Neuronal stem cell (in vitro differentiated cells): ENCODE measurements at regions not wholly inside any gene's neighbourhood (a gene's known extent, or its start where the extent isn't known, plus 50 kb on each side); places are given as distances from the start of the nearest gene placed in this dataset.
A peak's percentile ranks its signal among the peaks of the same experiment; 100 is the strongest.

Source experiments
- DNase-seq: peaks from one replicate; pipeline ENCODE4 v3.0.0-alpha.2; 2013; ENCODE audit warnings: low spot score
- H2AFZ ChIP-seq: one replicate; pipeline ENCODE4 v1.6.1; 2013; ENCODE audit warnings: mild to moderate bottlenecking, low read length, inconsistent platforms
- H2AK5ac ChIP-seq: 2 replicates; pipeline ENCODE4 v1.6.1; 2013; ENCODE audit warnings: low read depth, mild to moderate bottlenecking, inconsistent platforms, low read length, moderate library complexity, mixed read lengths
- H2BK120ac ChIP-seq: 2 replicates; pipeline ENCODE4 v1.6.1; 2013; ENCODE audit warnings: low read depth, mild to moderate bottlenecking, inconsistent platforms, low read length, moderate library complexity, mixed read lengths
- H2BK12ac ChIP-seq: one replicate; pipeline ENCODE4 v1.6.1; 2013; ENCODE audit warnings: low read length, inconsistent platforms
- H2BK15ac ChIP-seq: 2 replicates; pipeline ENCODE4 v1.6.1; 2013; ENCODE audit warnings: mild to moderate bottlenecking, low read length, inconsistent platforms, mixed read lengths
- H2BK5ac ChIP-seq: one replicate; pipeline ENCODE4 v1.6.1; 2013; ENCODE audit warnings: inconsistent platforms, mild to moderate bottlenecking, low read length, moderate library complexity
- H3K14ac ChIP-seq: one replicate; pipeline ENCODE4 v1.6.1; 2013; ENCODE audit warnings: low read length, inconsistent platforms
- H3K18ac ChIP-seq: 2 replicates; pipeline ENCODE4 v1.6.1; 2013; ENCODE audit warnings: low read length, inconsistent platforms
- H3K23ac ChIP-seq: 2 replicates; pipeline ENCODE4 v1.6.1; 2013; ENCODE audit warnings: low read depth, mild to moderate bottlenecking, mixed read lengths, low read length, inconsistent platforms; ENCODE audit not compliant: poor library complexity
- H3K27ac ChIP-seq: replicated peaks from 3 replicates; pipeline ENCODE4 v1.5.1; 2013; ENCODE audit warnings: low read length, inconsistent platforms
- H3K27me3 ChIP-seq, 3 experiments: 2 replicates each; pipeline ENCODE4 v1.6.1; 2013; ENCODE audit warnings: low read length in 3 of 3, mild to moderate bottlenecking in 2 of 3, inconsistent platforms in 1 of 3, low read depth in 1 of 3, mixed read lengths in 1 of 3, moderate library complexity in 1 of 3; ENCODE audit not compliant: control insufficient read depth in 3 of 3, insufficient read depth in 3 of 3
- H3K36me3 ChIP-seq, 2 donors: replicated peaks in 1 of 2; 2 replicates each; pipeline ENCODE4 v1.6.1; 2013; ENCODE audit warnings: low read length in 2 of 2; ENCODE audit not compliant: control insufficient read depth in 2 of 2, insufficient read depth in 2 of 2
- H3K4ac ChIP-seq: 2 replicates; pipeline ENCODE4 v1.6.1; 2013; ENCODE audit warnings: inconsistent platforms, mild to moderate bottlenecking, low read length, moderate library complexity
- H3K4me1 ChIP-seq, 2 donors: 1 replicate in 1 of 2; 2 replicates in 1 of 2; pipeline ENCODE4 v1.6.1; 2013; ENCODE audit warnings: low read length in 2 of 2, low read depth in 1 of 2; ENCODE audit not compliant: control insufficient read depth in 2 of 2, insufficient read depth in 1 of 2
- H3K4me2 ChIP-seq: one replicate; pipeline ENCODE4 v1.6.1; 2013; ENCODE audit warnings: mild to moderate bottlenecking, low read length, inconsistent platforms; ENCODE audit not compliant: insufficient read depth, poor library complexity, severe bottlenecking
- H3K4me3 ChIP-seq, 2 donors: 2 replicates each; pipeline ENCODE4 v1.5.1; 2013; ENCODE audit warnings: low read length in 2 of 2, mild to moderate bottlenecking in 2 of 2, inconsistent platforms in 1 of 2, moderate library complexity in 1 of 2
- H3K79me1 ChIP-seq: one replicate; pipeline ENCODE4 v1.6.1; 2013; ENCODE audit warnings: low read depth, mild to moderate bottlenecking, inconsistent platforms, low read length, moderate library complexity
- H3K9ac ChIP-seq: one replicate; pipeline ENCODE4 v1.6.1; 2013; ENCODE audit warnings: mild to moderate bottlenecking, low read depth, low read length, inconsistent platforms; ENCODE audit not compliant: poor library complexity
- H3K9me3 ChIP-seq, 2 donors: replicated peaks in 1 of 2; 2 replicates each; pipeline versions ENCODE3 to v1.6.1; 2013; ENCODE audit warnings: low read length in 2 of 2, mild to moderate bottlenecking in 2 of 2, inconsistent platforms in 1 of 2, low read depth in 1 of 2, mixed read lengths in 1 of 2, moderate library complexity in 1 of 2; ENCODE audit not compliant: control insufficient read depth in 2 of 2, insufficient read depth in 1 of 2
- H4K8ac ChIP-seq: one replicate; pipeline ENCODE4 v1.6.1; 2013; ENCODE audit warnings: low read depth, mild to moderate bottlenecking, inconsistent platforms, low read length, moderate library complexity
- H4K91ac ChIP-seq: one replicate; pipeline ENCODE4 v1.6.1; 2013; ENCODE audit warnings: low read length, low read depth, mild to moderate bottlenecking, inconsistent platforms; ENCODE audit not compliant: poor library complexity
- WGBS, 2 donors: extraction: QIAGEN DNeasy Blood & Tissue Kit; methylation state at CpG; one replicate each; pipeline ENCODE4 v1.1.7; 2013; ENCODE audit warnings: missing lambda C conversion rate in 2 of 2, mixed read lengths in 1 of 2; ENCODE audit not compliant: insufficient read length in 2 of 2, insufficient replicate concordance in 1 of 2; ENCODE audit errors: extremely low coverage in 2 of 2; 5-methylcytosine and 5-hydroxymethylcytosine counted together

GRCh38 chr21:23384679-23385078 is 2222.6 kb downstream of the MRPL39 start:
- Histone ChIP-seq H3K27me3 (no peaks in the 10 kb centered on the region), H3K4me1 (peaks cover 3% of the 10 kb centered on the region in 2 donors), H3K9ac (no peak overlapping the region), H3K9me3 (peaks cover 0 to 11% of the 10 kb centered on the region in 2 donors), H3K79me1 (no peaks in the 10 kb centered on the region), H3K4ac (no peak overlapping the region), H3K14ac (no peak overlapping the region), H3K4me3 (peak overlapping the region in 1 of 2 donors; percentile 44), H3K23ac (no peak overlapping the region), H3K36me3 (no peaks in the 10 kb centered on the region), H3K4me2 (no peak overlapping the region), H4K8ac (no peak overlapping the region), H2BK15ac (no peak overlapping the region), H3K27ac (no peak overlapping the region), H2AFZ (peak overlapping the region; percentile 80), H4K91ac (no peak overlapping the region), H2AK5ac (no peak overlapping the region), H2BK120ac (no peak overlapping the region), H2BK5ac (no peak overlapping the region), H2BK12ac (no peak overlapping the region), H3K18ac (no peak overlapping the region)
- WGBS, 2 donors = no CpG with 5 or more reads among the region's 4 CpGs
- peak; percentile 47 for DNase-seq

GRCh38 chr21:23374155-23374554 is 2233.1 kb downstream of the MRPL39 start:
- Histone ChIP-seq H3K27me3 (no peaks in the 10 kb centered on the region), H3K14ac (no peak overlapping the region), H2BK15ac (no peak overlapping the region), H3K9ac (no peak overlapping the region), H3K36me3 (peaks cover 0 to 6% of the 10 kb centered on the region in 2 donors), H2BK5ac (no peak overlapping the region), H2BK120ac (no peak overlapping the region), H4K8ac (no peak overlapping the region), H3K27ac (no peak overlapping the region), H3K9me3 (peaks cover 6 to 13% of the 10 kb centered on the region in 2 donors), H3K4ac (no peak overlapping the region), H3K23ac (no peak overlapping the region), H3K18ac (no peak overlapping the region), H3K4me3 (no peak overlapping the region), H2BK12ac (no peak overlapping the region), H4K91ac (no peak overlapping the region), H2AFZ (no peak overlapping the region), H3K4me1 (no peaks in the 10 kb centered on the region), H3K79me1 (no peaks in the 10 kb centered on the region), H2AK5ac (no peak overlapping the region), H3K4me2 (no peak overlapping the region)
- no peak for DNase-seq
- no CpG with 5 or more reads among the region's 4 CpGs for WGBS, 2 donors

GRCh38 chr21:23356905-23357304 is 2250.4 kb downstream of the MRPL39 start:
- Histone ChIP-seq H4K91ac (no peak overlapping the region), H3K4me2 (no peak overlapping the region), H3K27me3 (no peaks in the 10 kb centered on the region), H3K14ac (no peak overlapping the region), H2BK5ac (no peak overlapping the region), H2AK5ac (no peak overlapping the region), H3K4ac (no peak overlapping the region), H3K9ac (no peak overlapping the region), H3K9me3 (peaks cover 0 to 3% of the 10 kb centered on the region in 2 donors), H3K18ac (no peak overlapping the region), H3K4me1 (no peaks in the 10 kb centered on the region), H3K36me3 (peaks cover 0 to 7% of the 10 kb centered on the region in 2 donors), H3K79me1 (no peaks in the 10 kb centered on the region), H2BK12ac (no peak overlapping the region), H3K27ac (no peak overlapping the region), H4K8ac (no peak overlapping the region), H3K4me3 (no peak overlapping the region), H3K23ac (no peak overlapping the region), H2BK15ac (no peak overlapping the region), H2AFZ (no peak overlapping the region), H2BK120ac (no peak overlapping the region)
- no peak for DNase-seq
- no CpG with 5 or more reads among the region's 1 CpG for WGBS, 2 donors

- no peak overlapping the region for H3K14ac ChIP-seq
- no peak overlapping the region for H3K18ac ChIP-seq
- no peaks in the 10 kb centered on the region for H3K79me1 ChIP-seq
- H3K4me2 ChIP-seq = no peak overlapping the region
- H3K4ac ChIP-seq = no peak overlapping the region
- H3K27me3 ChIP-seq = no peaks in the 10 kb centered on the region
- H2BK120ac ChIP-seq = no peak overlapping the region
- H2BK15ac ChIP-seq = no peak overlapping the region
- H4K8ac ChIP-seq = no peak overlapping the region
- H2AFZ ChIP-seq = no peak overlapping the region
- H3K4me1 ChIP-seq = no peaks in the 10 kb centered on the region
- no peak overlapping the region for H3K23ac ChIP-seq
- H3K9me3 ChIP-seq = no peaks in the 10 kb centered on the region
- H3K9ac ChIP-seq = no peak overlapping the region
- no peak overlapping the region for H3K27ac ChIP-seq
- DNase-seq = no peak
- no peak overlapping the region for H2AK5ac ChIP-seq
- no peak overlapping the region for H3K4me3 ChIP-seq
- H2BK12ac ChIP-seq = no peak overlapping the region
- H4K91ac ChIP-seq = no peak overlapping the region
- H3K36me3 ChIP-seq = no peaks in the 10 kb centered on the region
- no peak overlapping the region for H2BK5ac ChIP-seq
Observed at GRCh38 chr21:23316190-23316589, 2291.1 kb downstream of the MRPL39 start.
